Hematopoietic multipotent progenitor cell treated with erythropoietin and hydrocortisone succinate and interleukin-3 and kit ligand, for 6 days (in vitro differentiated cells): ENCODE measurements at regions not wholly inside any gene's neighbourhood (a gene's known extent, or its start where the extent isn't known, plus 50 kb on each side); places are given as distances from the start of the nearest gene placed in this dataset.

Source experiments
- DNase-seq: peaks from one replicate; pipeline ENCODE4 v3.0.0-alpha.2; 2015

DNA sequence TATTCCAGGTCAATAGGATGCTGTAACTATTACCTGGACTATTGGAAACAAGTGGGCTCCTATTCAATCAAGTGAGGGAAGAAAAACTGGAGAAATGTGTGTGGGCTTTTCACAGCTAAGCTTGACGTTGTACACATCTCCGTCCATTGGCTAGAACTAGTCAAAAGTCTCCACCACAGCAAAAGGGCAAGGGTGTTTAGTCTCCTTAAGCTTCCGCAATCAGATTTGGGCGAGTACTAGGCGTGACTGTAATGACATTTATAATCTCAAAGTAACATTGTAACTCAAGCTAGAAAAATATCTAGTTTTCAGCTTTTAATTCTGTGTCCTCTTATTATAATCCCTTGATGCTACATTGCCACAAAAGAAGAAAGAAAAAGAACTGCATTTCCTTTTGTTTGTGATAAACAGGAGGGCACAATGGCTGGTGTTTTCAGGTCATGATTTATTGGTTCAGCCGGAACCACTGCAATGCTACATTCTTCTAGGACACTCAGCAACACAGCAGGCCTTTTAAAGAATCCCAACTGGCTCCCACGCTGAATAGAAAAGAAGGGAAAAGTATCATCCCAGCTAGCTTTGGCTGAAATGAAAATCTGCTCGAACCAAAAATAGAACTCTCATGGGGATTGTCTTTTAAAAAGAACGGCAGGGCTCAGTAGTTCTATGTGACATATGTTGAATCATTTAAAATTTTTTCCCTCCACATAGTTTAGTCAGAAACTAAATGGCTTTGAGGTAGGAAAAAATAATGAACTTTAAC, 387.7 kb downstream of the BTBD3 start:
- DNase-seq: no peak

DNA sequence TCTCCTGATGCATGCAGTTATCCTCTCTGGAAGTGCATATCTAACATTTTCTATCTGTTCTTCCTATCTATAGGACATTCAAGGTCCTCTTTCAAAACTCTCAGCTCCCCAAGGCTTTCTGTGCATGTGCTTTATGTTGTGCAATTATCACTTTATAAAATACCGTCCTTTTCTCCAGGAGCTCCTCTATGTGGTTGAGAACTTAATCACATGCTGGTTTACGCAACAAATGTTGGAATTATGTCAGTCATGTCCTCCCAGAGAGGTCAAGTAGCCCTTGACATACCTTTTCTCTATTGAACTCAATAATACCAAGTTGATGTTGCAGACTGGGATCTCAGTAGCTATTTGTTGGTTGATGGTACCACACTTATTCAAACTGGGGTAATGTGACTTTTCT, 388.4 kb downstream of the BTBD3 start:
- no peak for DNase-seq

- DNase-seq: no peak
Observed at GRCh38 chr20:12311094-12311865, 393.6 kb downstream of the BTBD3 start.

DNA sequence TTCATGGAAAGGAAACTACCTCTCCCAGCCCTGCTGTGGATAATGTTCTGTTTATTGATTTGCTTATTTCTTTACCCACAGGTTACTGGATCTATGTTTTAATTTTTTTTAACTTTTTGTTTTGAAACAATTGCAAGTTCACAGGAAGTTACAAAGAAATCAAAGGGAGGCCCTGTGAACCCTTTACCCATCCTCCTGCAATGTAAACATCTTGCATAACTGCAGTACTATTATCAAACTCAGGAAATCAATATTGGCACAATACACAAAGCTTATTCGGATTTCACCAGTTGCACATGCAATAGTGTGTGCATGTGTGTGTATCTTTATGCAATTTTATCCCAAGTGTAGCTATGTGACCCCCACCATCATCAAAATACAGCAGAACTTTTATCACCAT, 398.0 kb downstream of the BTBD3 start:
- no peak for DNase-seq

DNA sequence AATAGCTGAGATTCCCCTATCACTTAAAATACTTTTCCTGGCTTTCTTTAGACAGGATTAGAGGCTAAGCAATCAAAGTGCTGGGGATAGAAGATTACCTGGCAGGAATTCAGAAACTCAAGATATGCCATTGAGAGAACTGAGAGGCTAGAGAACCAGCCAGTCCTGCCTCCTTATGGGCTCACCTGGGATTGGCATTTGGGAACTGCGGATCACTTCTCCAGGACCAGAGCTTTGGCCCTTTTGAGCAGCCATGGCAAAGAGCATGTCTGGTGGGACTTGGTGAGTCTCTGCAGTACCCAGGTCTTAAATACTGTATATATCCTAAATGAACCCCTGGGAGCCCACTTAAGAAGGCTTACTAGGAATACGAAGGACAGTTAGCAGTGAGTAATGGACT, 399.1 kb downstream of the BTBD3 start:
- DNase-seq: no peak

- no peak for DNase-seq
Observed at GRCh38 chr20:12317433-12317832, 399.7 kb downstream of the BTBD3 start.

- DNase-seq: no peak
Observed at GRCh38 chr20:12318043-12318442, 400.4 kb downstream of the BTBD3 start.

DNA sequence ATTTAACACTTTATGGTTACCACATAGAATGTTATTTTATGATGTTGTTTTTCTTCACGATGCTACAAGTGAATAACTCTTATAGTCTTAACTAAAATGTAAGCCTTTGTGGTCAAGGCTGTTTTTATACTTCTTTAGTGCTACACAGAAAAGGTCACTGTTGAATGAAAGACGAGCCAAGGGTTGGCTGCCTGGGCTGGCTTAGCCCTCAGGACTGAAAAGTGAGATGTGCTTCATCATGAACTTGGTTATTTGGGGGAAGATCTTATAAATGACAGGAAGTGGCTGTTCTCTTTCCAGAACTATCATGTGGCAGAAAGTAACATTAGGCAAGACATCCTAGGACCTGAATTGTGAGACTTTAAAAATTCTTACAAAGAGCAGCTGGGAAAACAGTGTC, 404.0 kb downstream of the BTBD3 start:
- DNase-seq: no peak

GRCh38 chr20:12327205-12327604, 409.5 kb downstream of the BTBD3 start:
- DNase-seq: no peak

GRCh38 chr20:12331236-12331635, 413.5 kb downstream of the BTBD3 start:
- no peak for DNase-seq

DNA sequence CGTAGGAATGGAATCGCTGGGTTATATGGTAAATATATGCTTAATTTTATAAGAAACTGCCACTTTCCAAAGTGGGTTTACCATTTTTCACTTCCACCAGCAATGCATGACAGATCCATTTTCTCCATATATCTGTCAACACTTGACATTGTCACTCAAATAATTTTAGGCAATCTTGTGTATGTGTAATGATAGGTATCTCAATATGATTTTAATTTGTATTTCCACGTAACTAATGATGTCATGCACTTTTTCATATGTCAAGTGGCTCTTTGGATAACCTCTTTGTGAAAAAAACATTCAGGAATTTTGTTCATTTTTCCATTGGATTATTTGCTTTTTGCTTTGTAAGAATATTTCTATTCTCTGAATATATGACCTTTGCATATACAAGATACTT, 419.9 kb downstream of the BTBD3 start:
- no peak for DNase-seq

DNA sequence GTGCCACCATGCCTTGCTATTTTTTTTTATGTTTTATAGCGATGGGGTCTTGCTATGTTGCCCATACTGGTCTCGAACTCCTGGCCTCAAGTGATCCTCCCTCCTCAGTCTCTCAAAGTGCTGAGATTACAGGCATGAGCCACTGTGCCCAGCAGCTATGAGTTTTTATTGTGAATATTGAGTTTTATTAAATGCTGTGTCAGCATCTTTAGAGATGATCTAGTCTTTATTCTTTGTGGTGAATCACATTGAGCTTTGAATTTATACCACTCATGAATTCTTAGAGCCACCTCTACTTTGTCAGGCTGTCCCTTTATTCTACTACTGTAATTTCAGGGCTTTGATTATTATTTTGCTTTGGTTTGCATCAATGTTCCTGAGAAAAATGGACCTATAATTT, 428.3 kb downstream of the BTBD3 start:
- DNase-seq: no peak

DNA sequence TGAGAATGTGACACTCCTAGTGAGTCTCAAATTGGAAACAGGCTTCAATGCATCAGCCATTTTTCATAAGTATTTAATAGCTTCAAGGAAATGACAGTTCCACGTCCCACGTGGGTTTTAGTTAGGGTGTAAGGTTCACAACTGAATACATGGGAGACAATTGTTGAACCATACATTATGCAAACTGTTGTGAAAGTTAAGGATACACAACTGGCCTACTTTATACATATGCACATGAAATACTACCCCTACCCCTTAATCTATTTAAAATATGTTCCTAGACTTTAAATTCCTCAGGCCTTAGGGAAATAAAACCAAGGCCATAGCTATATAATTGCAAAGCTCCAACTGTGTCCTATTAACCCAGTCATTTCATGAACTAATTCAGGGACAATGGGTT, 436.1 kb downstream of the BTBD3 start:
- no peak for DNase-seq

- no peak for DNase-seq
Observed at GRCh38 chr20:12354725-12355124, 437.0 kb downstream of the BTBD3 start.

DNA sequence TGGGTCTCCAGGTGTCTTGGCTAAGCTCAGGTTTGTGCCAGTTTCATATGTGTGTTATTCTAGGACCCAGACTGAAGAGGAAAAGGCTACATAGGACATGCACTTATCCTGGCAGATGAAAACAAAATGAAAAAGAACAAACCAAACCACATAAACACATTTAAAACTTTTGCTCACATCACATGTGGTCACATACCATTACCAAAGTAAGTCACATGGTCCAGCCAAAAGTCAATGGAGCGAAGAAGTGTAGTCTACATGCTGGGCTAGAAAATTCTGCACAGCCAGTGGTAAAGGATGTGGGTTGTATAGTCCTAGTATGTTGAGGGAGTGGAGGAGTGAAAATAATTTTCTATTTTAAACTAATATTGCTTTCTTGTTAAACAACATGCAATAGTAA, 437.5 kb downstream of the BTBD3 start:
- no peak for DNase-seq

DNA sequence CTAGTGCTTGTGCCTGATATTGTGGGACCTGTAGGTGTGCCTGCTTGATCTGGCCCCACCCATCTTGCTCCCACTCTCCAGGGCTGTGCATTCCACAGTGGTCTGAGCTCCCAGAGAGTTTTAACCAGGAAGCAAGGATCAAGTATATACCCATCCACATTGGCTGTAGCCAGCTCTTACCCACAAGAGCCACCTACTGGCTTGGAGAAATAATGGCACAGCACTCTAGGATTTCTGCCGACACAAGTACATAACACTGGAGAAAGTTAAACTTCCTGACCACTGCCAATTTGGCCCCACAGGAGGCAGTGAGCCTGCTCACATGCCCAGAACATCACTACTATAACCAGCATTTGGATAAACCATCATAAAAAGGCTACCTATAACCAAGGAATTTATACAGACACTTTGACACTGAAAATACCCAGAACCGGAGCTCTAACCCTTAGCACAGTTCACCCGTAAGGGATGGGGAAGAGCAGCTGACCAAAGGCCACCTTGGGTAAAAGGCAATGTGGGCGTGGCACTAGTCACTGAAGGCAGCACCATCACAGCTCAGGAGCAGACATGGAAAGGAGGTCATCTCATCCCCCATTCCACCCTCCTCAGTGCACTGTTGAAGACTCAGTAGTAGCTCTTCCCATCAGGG, 440.4 kb downstream of the BTBD3 start:
- DNase-seq: peak; percentile 1

- DNase-seq: no peak
Observed at GRCh38 chr20:12358655-12359009, 440.9 kb downstream of the BTBD3 start.

DNA sequence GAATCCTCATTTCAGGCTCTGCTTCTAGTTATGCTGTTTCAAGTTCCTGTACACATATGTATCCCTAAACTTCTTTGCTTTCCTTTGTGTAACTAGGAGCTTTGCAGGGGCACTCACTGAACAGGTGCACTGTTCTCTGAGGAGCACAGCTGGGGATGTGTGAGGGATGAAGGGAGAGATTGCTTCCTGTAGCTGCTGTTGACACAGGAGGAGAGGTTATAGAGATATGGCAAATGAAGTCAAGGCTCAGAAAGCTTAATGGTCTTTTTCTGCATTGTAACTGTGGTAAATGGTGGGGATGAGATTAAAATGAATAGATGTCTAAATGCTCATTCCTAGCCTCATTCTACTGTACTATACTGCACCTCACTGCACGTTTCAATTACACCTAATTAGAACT, 454.3 kb downstream of the BTBD3 start:
- DNase-seq: no peak

- no peak for DNase-seq
Observed at GRCh38 chr20:12372557-12372956, 454.9 kb downstream of the BTBD3 start.

DNA sequence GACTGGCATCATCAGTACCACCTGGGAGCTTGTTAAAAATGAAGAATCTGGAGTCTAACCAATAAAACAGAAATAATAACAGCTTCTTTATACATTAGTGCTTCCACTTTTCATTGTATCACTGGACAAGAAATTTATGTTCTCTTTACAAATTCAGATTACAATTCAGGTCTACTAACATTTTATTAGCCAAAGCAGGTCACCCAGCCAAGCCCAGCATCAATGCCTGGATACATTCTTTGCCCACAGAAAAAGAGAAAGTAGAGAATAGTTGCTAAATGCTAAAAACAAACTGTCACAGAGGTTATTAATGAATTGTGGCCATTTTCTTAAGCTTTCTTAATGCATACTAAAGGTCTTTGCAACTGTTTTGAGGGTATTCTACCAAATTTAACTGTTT, 458.3 kb downstream of the BTBD3 start:
- DNase-seq: no peak

- no peak for DNase-seq
Observed at GRCh38 chr20:12383821-12384220, 466.1 kb downstream of the BTBD3 start.

DNA sequence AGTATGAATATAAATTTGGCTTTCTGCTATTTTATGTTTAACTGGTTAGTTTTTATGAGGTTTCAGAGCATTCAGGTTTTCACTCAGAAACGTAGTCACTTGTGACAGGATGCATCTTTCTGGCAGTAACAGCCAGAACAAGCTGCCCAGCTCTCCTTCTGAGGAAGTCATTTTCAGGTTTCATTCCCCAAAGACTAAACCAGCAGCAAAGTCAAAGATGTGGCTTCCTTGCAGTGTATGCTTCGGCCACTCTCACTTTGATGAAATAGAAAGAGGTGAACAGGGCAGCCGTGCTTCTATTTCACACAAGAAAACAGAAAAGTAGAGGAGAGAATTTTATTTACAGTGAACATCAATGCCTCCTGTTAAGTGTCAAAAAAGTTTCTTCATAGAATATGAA, 469.1 kb downstream of the BTBD3 start:
- no peak for DNase-seq

DNA sequence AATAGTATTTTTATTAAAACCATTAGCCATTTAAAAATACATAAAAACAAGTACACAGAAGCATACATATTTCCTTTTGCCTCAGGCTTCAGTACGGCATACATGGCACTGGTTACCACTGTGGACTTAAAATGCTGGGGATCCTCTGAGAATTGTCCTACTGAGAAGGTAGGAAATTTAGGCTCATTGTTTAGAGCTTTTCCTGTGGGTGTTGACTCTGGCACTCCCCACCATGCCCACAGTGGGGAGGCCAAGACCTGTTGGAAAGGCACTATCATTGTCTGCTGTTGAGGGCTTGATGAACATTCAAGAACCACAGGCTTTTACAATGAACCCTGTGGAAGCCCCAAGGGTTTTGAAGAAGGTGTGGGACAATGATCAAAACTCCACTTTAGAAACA, 473.4 kb downstream of the BTBD3 start:
- no peak for DNase-seq

DNA sequence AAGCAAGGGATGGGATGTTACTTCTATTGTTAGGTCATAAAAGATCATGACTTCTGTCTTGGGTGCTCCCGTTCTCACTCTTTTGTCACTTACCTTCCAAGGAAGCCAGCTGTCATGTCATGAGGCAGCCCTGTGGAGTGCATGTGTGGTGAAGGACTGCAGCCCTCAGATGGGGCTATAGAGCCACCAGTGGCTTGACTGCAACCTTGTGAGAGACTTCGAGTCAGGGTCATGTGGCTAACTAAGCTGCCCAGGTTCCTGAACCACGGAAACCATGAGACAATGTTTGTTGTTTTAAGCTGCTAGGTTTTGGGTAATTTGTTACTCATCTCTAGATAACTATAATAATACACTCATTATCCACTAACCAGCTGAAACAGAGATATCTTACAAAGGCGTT, 477.1 kb downstream of the BTBD3 start:
- no peak for DNase-seq
